ENCODE measurements at regions not wholly inside any gene's neighbourhood (a gene's known extent, or its start where the extent isn't known, plus 50 kb on each side); places are given as distances from the start of the nearest gene placed in this dataset.

GRCh38 chr5:44245935-44246334 is 143.3 kb downstream of the FGF10 start:
- TF ChIP-seq ZNF513 (CRISPR knock-in tag; conservative IDR thresholded peaks at IDR 0.05) (no peak), TFAP4 (IDR thresholded peaks at IDR 0.05; ENCODE audit: borderline replicate concordance, low read depth) (no peak), CEBPB (IDR thresholded peaks at IDR 0.05; ENCODE audit: borderline replicate concordance, low read depth, low read length) (no peak), NR2F6 (IDR thresholded peaks at IDR 0.05) (no peak), NR2F6 (CRISPR knock-in tag; IDR thresholded peaks at IDR 0.05) (no peak), EZH2 (conservative IDR thresholded peaks at IDR 0.05; ENCODE audit: low read depth, low read length) (no peak), CTCF (CRISPR knock-in tag; IDR thresholded peaks at IDR 0.05) (no peak)

Data from HepG2 (cell line).